ENCODE measurements at regions not wholly inside any gene's neighbourhood (a gene's known extent, or its start where the extent isn't known, plus 50 kb on each side); places are given as distances from the start of the nearest gene placed in this dataset.

DNA sequence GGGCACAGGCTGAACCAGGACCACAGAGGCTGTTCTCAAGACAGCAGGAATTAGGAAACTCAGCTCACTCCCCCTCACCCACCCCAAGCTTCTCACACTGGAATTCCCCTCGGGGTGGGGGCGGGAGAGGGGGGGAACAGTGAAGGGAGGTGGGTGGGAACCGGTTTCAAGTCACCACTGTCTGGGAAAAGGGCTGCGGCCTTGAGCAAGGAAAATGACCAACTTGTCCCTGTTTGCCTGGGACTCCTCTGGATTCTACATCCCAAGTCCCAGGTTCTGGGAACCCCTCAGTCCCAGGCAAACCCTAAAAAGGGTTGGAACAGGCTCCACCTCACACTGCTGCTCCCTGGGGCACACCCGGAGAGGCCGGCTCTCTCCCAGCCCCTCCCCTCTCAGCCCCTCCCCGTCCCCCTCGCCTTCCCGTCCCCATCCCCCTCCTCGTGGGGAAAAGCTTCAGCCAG lies 230.7 kb downstream of the TFAP2C start:
- TF ChIP-seq EZH2phosphoT487 (IDR thresholded peaks at IDR 0.05; ENCODE audit: borderline replicate concordance, low read length) (no peak), EZH2 (IDR thresholded peaks at IDR 0.05; ENCODE audit: low read length, unreplicated experiment) (no peak)
- TF ChIP-seq, protein P1, sequence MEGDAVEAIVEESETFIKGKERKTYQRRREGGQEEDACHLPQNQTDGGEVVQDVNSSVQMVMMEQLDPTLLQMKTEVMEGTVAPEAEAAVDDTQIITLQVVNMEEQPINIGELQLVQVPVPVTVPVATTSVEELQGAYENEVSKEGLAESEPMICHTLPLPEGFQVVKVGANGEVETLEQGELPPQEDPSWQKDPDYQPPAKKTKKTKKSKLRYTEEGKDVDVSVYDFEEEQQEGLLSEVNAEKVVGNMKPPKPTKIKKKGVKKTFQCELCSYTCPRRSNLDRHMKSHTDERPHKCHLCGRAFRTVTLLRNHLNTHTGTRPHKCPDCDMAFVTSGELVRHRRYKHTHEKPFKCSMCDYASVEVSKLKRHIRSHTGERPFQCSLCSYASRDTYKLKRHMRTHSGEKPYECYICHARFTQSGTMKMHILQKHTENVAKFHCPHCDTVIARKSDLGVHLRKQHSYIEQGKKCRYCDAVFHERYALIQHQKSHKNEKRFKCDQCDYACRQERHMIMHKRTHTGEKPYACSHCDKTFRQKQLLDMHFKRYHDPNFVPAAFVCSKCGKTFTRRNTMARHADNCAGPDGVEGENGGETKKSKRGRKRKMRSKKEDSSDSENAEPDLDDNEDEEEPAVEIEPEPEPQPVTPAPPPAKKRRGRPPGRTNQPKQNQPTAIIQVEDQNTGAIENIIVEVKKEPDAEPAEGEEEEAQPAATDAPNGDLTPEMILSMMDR (conservative IDR thresholded peaks at IDR 0.05; ENCODE audit: low read depth, low read length): no peak
- Histone ChIP-seq H3K79me2 (ENCODE audit: low read length) (no peaks in the 10 kb centered on the region), H4K20me1 (ENCODE audit: low read length) (no peaks in the 10 kb centered on the region), H3K4me2 (ENCODE audit: low read length) (no peak overlapping the region), H3K9me3 (ENCODE audit: low read length) (no peaks in the 10 kb centered on the region), H3K9me2 (replicated peaks; ENCODE audit: low read length) (no peaks in the 10 kb centered on the region), H2AFZ (ENCODE audit: low read length) (no peak overlapping the region), H3K27me3 (ENCODE audit: low read length) (peaks cover 28% of the 10 kb centered on the region), H3K27ac (ENCODE audit: low read length) (no peak overlapping the region), H3F3A (ENCODE audit: low read length, unreplicated experiment) (no peaks in the 10 kb centered on the region), H3K9ac (ENCODE audit: low read length) (no peak overlapping the region), H3K4me3 (ENCODE audit: low read length) (no peak overlapping the region), H3K4me1 (ENCODE audit: insufficient read depth, low read length) (no peaks in the 10 kb centered on the region), H3K36me3 (ENCODE audit: low read depth, low read length) (no peaks in the 10 kb centered on the region)
- intact Hi-C loops (cut with micrococcal nuclease): no loop called here
- ChIA-PET CTCF (no interaction called here), POLR2A (ENCODE audit: unreplicated experiment) (no interaction called here)
- DNase-seq: no peak
- no peak for ATAC-seq
- no TSS peak for BruUV-seq (replicated peaks)

DNA sequence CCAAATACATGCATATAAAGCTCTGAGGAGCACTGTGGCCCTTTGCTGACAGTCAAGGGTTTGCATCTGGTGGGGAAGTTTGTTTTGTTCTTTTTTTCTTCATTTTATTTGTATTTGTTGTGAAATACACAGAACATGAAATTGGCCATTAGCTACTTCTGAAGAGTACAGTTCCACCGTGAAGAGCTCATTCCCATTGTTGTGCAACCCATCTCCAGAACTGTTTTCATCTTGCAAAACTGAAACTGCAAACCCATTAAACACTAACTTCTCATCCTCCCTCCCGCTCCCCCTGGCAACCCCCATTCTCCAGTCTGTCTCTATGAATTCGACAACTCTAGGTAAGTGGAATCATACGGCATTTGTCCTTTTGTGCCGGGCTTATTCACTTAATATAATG lies 231.3 kb downstream of the TFAP2C start:
- Histone ChIP-seq H3K4me1 (ENCODE audit: insufficient read depth, low read length) (no peaks in the 10 kb centered on the region), H3K4me3 (ENCODE audit: low read length) (no peak overlapping the region), H3K4me2 (ENCODE audit: low read length) (no peak overlapping the region), H3K27ac (ENCODE audit: low read length) (no peak overlapping the region), H3K9me2 (replicated peaks; ENCODE audit: low read length) (no peaks in the 10 kb centered on the region), H3K27me3 (ENCODE audit: low read length) (peaks cover 34% of the 10 kb centered on the region), H4K20me1 (ENCODE audit: low read length) (no peaks in the 10 kb centered on the region), H3K9ac (ENCODE audit: low read length) (no peak overlapping the region), H3K36me3 (ENCODE audit: low read depth, low read length) (no peaks in the 10 kb centered on the region), H3K79me2 (ENCODE audit: low read length) (no peaks in the 10 kb centered on the region), H3F3A (ENCODE audit: low read length, unreplicated experiment) (no peaks in the 10 kb centered on the region), H2AFZ (ENCODE audit: low read length) (no peak overlapping the region), H3K9me3 (ENCODE audit: low read length) (no peaks in the 10 kb centered on the region)
- DNase-seq (no peak), ATAC-seq (no peak)
- TF ChIP-seq, protein P1 (conservative IDR thresholded peaks at IDR 0.05; ENCODE audit: low read depth, low read length): no peak
- TF ChIP-seq EZH2phosphoT487 (IDR thresholded peaks at IDR 0.05; ENCODE audit: borderline replicate concordance, low read length) (no peak), EZH2 (IDR thresholded peaks at IDR 0.05; ENCODE audit: low read length, unreplicated experiment) (no peak)
- BruUV-seq (replicated peaks): no TSS peak
- CTCF ChIA-PET: no interaction called here
- intact Hi-C loops (cut with micrococcal nuclease): no loop called here
- POLR2A ChIA-PET (ENCODE audit: unreplicated experiment): no interaction called here

DNA sequence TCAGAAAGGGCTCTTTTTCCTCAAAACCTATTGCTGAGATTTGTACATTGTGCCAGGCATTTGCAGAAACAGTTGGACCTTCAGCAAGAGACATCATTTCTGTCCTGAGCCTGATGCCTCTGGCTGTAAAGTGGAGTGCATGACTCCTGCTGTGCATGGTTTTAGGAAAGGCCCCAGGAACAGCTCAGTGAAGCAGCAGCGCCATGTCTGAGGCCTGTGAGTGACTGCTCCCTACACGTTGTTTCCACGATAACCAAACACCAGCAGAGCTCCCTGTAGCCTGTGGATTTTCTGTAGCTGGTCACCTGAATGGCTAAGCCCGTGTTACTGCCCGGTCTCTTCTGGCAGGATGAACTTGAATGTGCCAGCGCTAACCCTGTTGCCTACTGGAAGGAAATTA lies 232.5 kb downstream of the TFAP2C start:
- no peak overlapping the region for H3K4me2 ChIP-seq (ENCODE audit: low read length)
- no peaks in the 10 kb centered on the region for H3K79me2 ChIP-seq (ENCODE audit: low read length)
- H3K27me3 ChIP-seq (ENCODE audit: low read length): peaks cover 39% of the 10 kb centered on the region
- CTCF ChIA-PET: no interaction called here
- H3K27ac ChIP-seq (ENCODE audit: low read length): no peak overlapping the region
- no peak overlapping the region for H3K4me3 ChIP-seq (ENCODE audit: low read length)
- BruUV-seq (replicated peaks): no TSS peak
- no peaks in the 10 kb centered on the region for H3F3A ChIP-seq (ENCODE audit: low read length, unreplicated experiment)
- no peak overlapping the region for H2AFZ ChIP-seq (ENCODE audit: low read length)
- no peaks in the 10 kb centered on the region for H3K36me3 ChIP-seq (ENCODE audit: low read depth, low read length)
- no peak for DNase-seq
- H3K4me1 ChIP-seq (ENCODE audit: insufficient read depth, low read length): no peaks in the 10 kb centered on the region
- H4K20me1 ChIP-seq (ENCODE audit: low read length): no peaks in the 10 kb centered on the region
- no peaks in the 10 kb centered on the region for H3K9me2 ChIP-seq (replicated peaks; ENCODE audit: low read length)
- no peaks in the 10 kb centered on the region for H3K9me3 ChIP-seq (ENCODE audit: low read length)
- intact Hi-C loops (cut with micrococcal nuclease): no loop called here
- no peak overlapping the region for H3K9ac ChIP-seq (ENCODE audit: low read length)
- no peak for ATAC-seq
- POLR2A ChIA-PET (ENCODE audit: unreplicated experiment): interaction anchor here (0.5 kb wide), 1 partner anchor 233 kb away, joined by 3 read pairs; the partner anchor contains the start of gene TFAP2C
- TF ChIP-seq EZH2 (IDR thresholded peaks at IDR 0.05; ENCODE audit: low read length, unreplicated experiment) (no peak), EZH2phosphoT487 (IDR thresholded peaks at IDR 0.05; ENCODE audit: borderline replicate concordance, low read length) (no peak)
- TF ChIP-seq, protein P1 (conservative IDR thresholded peaks at IDR 0.05; ENCODE audit: low read depth, low read length): no peak

All from PC-3 (cell line).